SU-DHL-6 (cell line): ENCODE measurements at regions not wholly inside any gene's neighbourhood (a gene's known extent, or its start where the extent isn't known, plus 50 kb on each side); places are given as distances from the start of the nearest gene placed in this dataset.

Experiments
- H2AFZ ChIP-seq: fragments of 200-600 bp; sonication (generic); 2 replicates; pipeline ENCODE4 v1.6.1; 2014; ENCODE audit warnings: low read depth, mild to moderate bottlenecking, moderate library complexity, mixed read lengths, antibody characterized with exemption, low read length; ENCODE audit not compliant: severe bottlenecking
- H3F3A ChIP-seq: fragments of 200-600 bp; shearing (Covaris generic); 2 replicates; pipeline ENCODE4 v1.6.0; 2016; ENCODE audit warnings: antibody characterized with exemption, mild to moderate bottlenecking; ENCODE audit not compliant: insufficient read depth
- H3K27ac ChIP-seq: fragments of 200-600 bp; sonication (generic); 2 replicates; pipeline ENCODE4 v1.5.1; 2016; ENCODE audit warnings: low read depth, mild to moderate bottlenecking, low read length, moderate library complexity, mixed read lengths
- H3K27me3 ChIP-seq: fragments of 200-600 bp; sonication (generic), shearing (Covaris generic); 2 replicates; pipeline ENCODE4 v1.6.0; 2014; ENCODE audit warnings: mild to moderate bottlenecking, low read length
- H3K36me3 ChIP-seq: fragments of 200-600 bp; sonication (generic); 2 replicates; pipeline ENCODE4 v1.6.1; 2014; ENCODE audit warnings: mild to moderate bottlenecking, low read length, mixed read lengths
- H3K4me2 ChIP-seq: fragments of 300-600, 200-600 bp; shearing (Covaris generic), sonication (generic); 2 replicates; pipeline ENCODE4 v1.6.0; 2014; ENCODE audit warnings: low read length, low read depth, mild to moderate bottlenecking; ENCODE audit not compliant: poor library complexity, severe bottlenecking
- H3K4me3 ChIP-seq: fragments of 200-600 bp; sonication (generic); 2 replicates; pipeline ENCODE4 v1.5.1; 2014; ENCODE audit warnings: antibody characterized with exemption, low read length, mild to moderate bottlenecking, mixed read lengths; ENCODE audit not compliant: insufficient read depth, poor library complexity, severe bottlenecking
- H3K79me2 ChIP-seq: fragments of 200-600 bp; sonication (generic); 2 replicates; pipeline ENCODE4 v1.6.1; 2014; ENCODE audit warnings: mild to moderate bottlenecking, low read length, moderate library complexity; ENCODE audit not compliant: insufficient read depth
- H3K9ac ChIP-seq: fragments of 200-600 bp; sonication (generic); 2 replicates; pipeline ENCODE4 v1.7.0; 2014; ENCODE audit warnings: mild to moderate bottlenecking, low read length
- H3K9me2 ChIP-seq: fragments of 200-600 bp; sonication (generic); replicated peaks from 2 replicates; pipeline ENCODE4 v1.6.1; 2014; ENCODE audit warnings: low read length; ENCODE audit not compliant: insufficient read depth
- H3K9me3 ChIP-seq: fragments of 200-600 bp; sonication (generic); 2 replicates; pipeline ENCODE4 v1.6.1; 2014; ENCODE audit warnings: low read length, mixed read lengths; ENCODE audit not compliant: insufficient read depth
- H4K20me1 ChIP-seq: fragments of 200-600 bp; sonication (generic); 2 replicates; pipeline ENCODE4 v1.6.1; 2014; ENCODE audit warnings: low read depth, mild to moderate bottlenecking, antibody characterized with exemption, low read length, moderate library complexity, mixed read lengths
- CTCF ChIP-seq: fragments of 200-600 bp; sonication (generic); IDR thresholded peaks from one replicate; pipeline ENCODE4 v1.5.1; 2017; ENCODE audit warnings: antibody characterized with exemption, mild to moderate bottlenecking, low read length, moderate library complexity; ENCODE audit not compliant: insufficient read depth, poor library complexity, severe bottlenecking
- EZH2phosphoT487 ChIP-seq: fragments of 200-600 bp; sonication (generic), shearing (Covaris generic); conservative IDR thresholded peaks from 2 replicates; pipeline ENCODE4 v1.6.1; 2018; ENCODE audit warnings: mild to moderate bottlenecking, antibody characterized with exemption, low read length, moderate library complexity, mixed read lengths

- Histone ChIP-seq H3K4me3 (no peak overlapping the region), H2AFZ (no peak overlapping the region), H3K9me2 (no peaks in the 10 kb centered on the region), H3K27ac (no peak overlapping the region), H3K27me3 (no peaks in the 10 kb centered on the region), H3K4me2 (no peak overlapping the region), H3K36me3 (peaks cover 29% of the 10 kb centered on the region; the same call in 1 of the 2 replicates), H4K20me1 (no peaks in the 10 kb centered on the region), H3K9ac (no peak overlapping the region), H3F3A (0 out of 2 replicates have a peak, but pooled peaks cover 4% of the 10 kb centered on the region), H3K79me2 (peaks cover 37% of the 10 kb centered on the region), H3K9me3 (no peaks in the 10 kb centered on the region)
- TF ChIP-seq CTCF (no peak), EZH2phosphoT487 (no peak)
These were observed 156.1 kb downstream of the HAUS1 start for GRCh38 chr18:46260016-46260878.

GRCh38 chr18:46260879-46261143 lies 156.6 kb downstream of the HAUS1 start:
- Histone ChIP-seq H3K4me2 (no peak overlapping the region), H3K79me2 (peaks cover 37% of the 10 kb centered on the region), H4K20me1 (0 out of 2 replicates have a peak, but pooled peaks cover 2% of the 10 kb centered on the region), H3F3A (0 out of 2 replicates have a peak, but pooled peaks cover 4% of the 10 kb centered on the region), H3K36me3 (peaks cover 29% of the 10 kb centered on the region; the same call in 1 of the 2 replicates), H3K9me2 (no peaks in the 10 kb centered on the region), H3K9ac (no peak overlapping the region), H3K9me3 (no peaks in the 10 kb centered on the region), H3K27me3 (no peaks in the 10 kb centered on the region), H3K27ac (no peak overlapping the region), H2AFZ (no peak overlapping the region), H3K4me3 (no peak overlapping the region)
- TF ChIP-seq EZH2phosphoT487 (no peak), CTCF (no peak)

GRCh38 chr18:46261799-46262198 lies 157.6 kb downstream of the HAUS1 start:
- Histone ChIP-seq H3K9me3 (no peaks in the 10 kb centered on the region), H3F3A (0 out of 2 replicates have a peak, but pooled peaks cover 4% of the 10 kb centered on the region), H4K20me1 (0 out of 2 replicates have a peak, but pooled peaks cover 8% of the 10 kb centered on the region), H3K9ac (no peak overlapping the region), H3K27ac (no peak overlapping the region), H3K27me3 (no peaks in the 10 kb centered on the region), H3K4me2 (no peak overlapping the region), H3K4me3 (no peak overlapping the region), H3K79me2 (peaks cover 30% of the 10 kb centered on the region), H3K9me2 (no peaks in the 10 kb centered on the region), H3K36me3 (peaks cover 26% of the 10 kb centered on the region; the same call in 1 of the 2 replicates), H2AFZ (no peak overlapping the region)
- no peak for TF ChIP-seq EZH2phosphoT487
- no peak for TF ChIP-seq CTCF
